ENCODE measurements at regions not wholly inside any gene's neighbourhood (a gene's known extent, or its start where the extent isn't known, plus 50 kb on each side); places are given as distances from the start of the nearest gene placed in this dataset.

DNA sequence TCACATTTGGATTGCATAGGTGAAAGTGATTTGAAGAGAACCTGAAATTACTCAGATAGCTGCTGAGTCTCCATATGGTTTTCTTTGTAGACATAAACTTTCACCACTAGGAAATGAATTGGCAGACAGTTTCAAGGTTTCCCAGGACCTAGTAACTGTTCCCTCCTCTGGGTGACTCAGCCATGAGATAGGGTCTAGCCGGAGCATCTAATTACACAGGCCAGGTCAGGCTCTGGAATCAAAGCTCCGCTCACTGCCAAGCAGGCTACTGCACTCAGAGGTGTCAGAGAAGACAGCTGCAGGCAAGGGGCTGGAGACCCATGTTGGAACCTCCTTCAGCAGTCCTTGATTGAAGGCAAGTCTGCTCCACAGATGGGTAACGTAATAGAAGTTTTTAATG lies 429.2 kb downstream of the TNS1 start (continued):
- TF ChIP-seq, protein P1, sequence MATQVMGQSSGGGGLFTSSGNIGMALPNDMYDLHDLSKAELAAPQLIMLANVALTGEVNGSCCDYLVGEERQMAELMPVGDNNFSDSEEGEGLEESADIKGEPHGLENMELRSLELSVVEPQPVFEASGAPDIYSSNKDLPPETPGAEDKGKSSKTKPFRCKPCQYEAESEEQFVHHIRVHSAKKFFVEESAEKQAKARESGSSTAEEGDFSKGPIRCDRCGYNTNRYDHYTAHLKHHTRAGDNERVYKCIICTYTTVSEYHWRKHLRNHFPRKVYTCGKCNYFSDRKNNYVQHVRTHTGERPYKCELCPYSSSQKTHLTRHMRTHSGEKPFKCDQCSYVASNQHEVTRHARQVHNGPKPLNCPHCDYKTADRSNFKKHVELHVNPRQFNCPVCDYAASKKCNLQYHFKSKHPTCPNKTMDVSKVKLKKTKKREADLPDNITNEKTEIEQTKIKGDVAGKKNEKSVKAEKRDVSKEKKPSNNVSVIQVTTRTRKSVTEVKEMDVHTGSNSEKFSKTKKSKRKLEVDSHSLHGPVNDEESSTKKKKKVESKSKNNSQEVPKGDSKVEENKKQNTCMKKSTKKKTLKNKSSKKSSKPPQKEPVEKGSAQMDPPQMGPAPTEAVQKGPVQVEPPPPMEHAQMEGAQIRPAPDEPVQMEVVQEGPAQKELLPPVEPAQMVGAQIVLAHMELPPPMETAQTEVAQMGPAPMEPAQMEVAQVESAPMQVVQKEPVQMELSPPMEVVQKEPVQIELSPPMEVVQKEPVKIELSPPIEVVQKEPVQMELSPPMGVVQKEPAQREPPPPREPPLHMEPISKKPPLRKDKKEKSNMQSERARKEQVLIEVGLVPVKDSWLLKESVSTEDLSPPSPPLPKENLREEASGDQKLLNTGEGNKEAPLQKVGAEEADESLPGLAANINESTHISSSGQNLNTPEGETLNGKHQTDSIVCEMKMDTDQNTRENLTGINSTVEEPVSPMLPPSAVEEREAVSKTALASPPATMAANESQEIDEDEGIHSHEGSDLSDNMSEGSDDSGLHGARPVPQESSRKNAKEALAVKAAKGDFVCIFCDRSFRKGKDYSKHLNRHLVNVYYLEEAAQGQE (IDR thresholded peaks at IDR 0.05; ENCODE audit: low read depth, low read length) = no peak
- TF ChIP-seq RBBP5 (conservative IDR thresholded peaks at IDR 0.05) (no peak), CHD1 (IDR thresholded peaks at IDR 0.05; ENCODE audit: low read depth, low read length) (no peak)

DNA sequence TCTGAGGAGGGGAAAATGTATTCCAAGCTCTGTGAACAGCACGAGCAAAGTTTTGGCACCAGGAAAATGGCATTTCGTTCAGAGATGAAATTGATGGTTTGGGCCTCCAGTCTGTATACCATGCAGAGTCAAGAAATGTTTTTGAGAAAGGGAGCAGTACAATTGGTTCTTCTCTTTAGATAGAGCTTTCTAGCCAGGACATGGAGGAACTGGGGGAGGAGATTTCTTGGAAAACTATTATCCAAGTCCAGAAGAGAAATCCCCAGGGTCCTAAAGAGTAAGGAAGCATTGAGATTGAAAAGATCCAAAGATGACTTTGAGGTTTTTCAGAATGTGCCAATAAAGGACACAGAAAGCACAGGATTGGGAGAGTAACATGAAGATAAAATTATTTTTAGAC lies 432.4 kb downstream of the TNS1 start:
- Histone ChIP-seq H3K36me3 (ENCODE audit: control insufficient read depth in 2 of 2, insufficient read depth in 2 of 2, low read length in 1 of 2) (no peaks in the 10 kb centered on the region), H3K4me3 (no peak overlapping the region), H3K27ac (ENCODE audit: control insufficient read depth, insufficient read depth) (no peak overlapping the region), H2AFZ (ENCODE audit: control insufficient read depth, low read depth, low read length) (no peak overlapping the region), H3K4me2 (ENCODE audit: control insufficient read depth, insufficient read depth) (no peak overlapping the region), H3K4me1 (ENCODE audit: control insufficient read depth, insufficient read depth, low read length) (no peaks in the 10 kb centered on the region), H4K20me1 (ENCODE audit: control insufficient read depth, insufficient read depth) (no peaks in the 10 kb centered on the region), H3K9me3 (replicated peaks; ENCODE audit: control insufficient read depth, insufficient read depth, low read length) (no peaks in the 10 kb centered on the region), H3K79me2 (ENCODE audit: control insufficient read depth, insufficient read depth, low read length) (no peaks in the 10 kb centered on the region), H3K27me3 (replicated peaks in 1 of 2; ENCODE audit: control insufficient read depth in 2 of 2, insufficient read depth in 2 of 2, low read length in 1 of 2) (no peaks in the 10 kb centered on the region; a peak in 1 of 4 replicates), H3K9ac (ENCODE audit: control insufficient read depth, insufficient read depth, low read length) (no peak overlapping the region)
- RAD21 ChIA-PET (ENCODE audit: unreplicated experiment) = no interaction called here
- POLR2A ChIA-PET = no interaction called here
- ATAC-seq = no peak
- intact Hi-C loops (cut with micrococcal nuclease; ENCODE audit: unreplicated experiment) (no loop called here), in situ Hi-C loops (cut with MboI) (no loop called here)
- FAIRE-seq = no peak
- CTCF ChIA-PET = no interaction called here
- no TSS peak for BruUV-seq (replicated peaks)
- SMC1A ChIA-PET (ENCODE audit: uncharacterized antibody, unreplicated experiment) = no interaction called here
- TF ChIP-seq TBL1XR1 (IDR thresholded peaks at IDR 0.05; ENCODE audit: low read depth, low read length) (no peak), SMAD1 (IDR thresholded peaks at IDR 0.05; ENCODE audit: low read depth, partially characterized antibody) (no peak), POLR2AphosphoS2 (IDR thresholded peaks at IDR 0.05; ENCODE audit: low read depth, low read length) (no peak), SRF (IDR thresholded peaks at IDR 0.05; ENCODE audit: low read depth in 2 of 2, low read length in 2 of 2) (no peak), YBX1 (IDR thresholded peaks at IDR 0.05) (no peak), PAX5 (IDR thresholded peaks at IDR 0.05; ENCODE audit: borderline replicate concordance, low read depth, low read length) (no peak), MEF2A (IDR thresholded peaks at IDR 0.05; ENCODE audit: insufficient read depth, low read depth, low read length) (no peak), ESRRA (IDR thresholded peaks at IDR 0.05; ENCODE audit: low read length) (no peak), RCOR1 (conservative IDR thresholded peaks at IDR 0.05; ENCODE audit: low read depth, low read length) (no peak), ATF7 (IDR thresholded peaks at IDR 0.05; ENCODE audit: low read depth) (no peak), EZH2 (IDR thresholded peaks at IDR 0.05; ENCODE audit: borderline replicate concordance, control insufficient read depth, low read depth, low read length) (no peak), NFYB (IDR thresholded peaks at IDR 0.05; ENCODE audit: insufficient read depth, low read depth, low read length) (no peak)
- TF ChIP-seq, protein P2, sequence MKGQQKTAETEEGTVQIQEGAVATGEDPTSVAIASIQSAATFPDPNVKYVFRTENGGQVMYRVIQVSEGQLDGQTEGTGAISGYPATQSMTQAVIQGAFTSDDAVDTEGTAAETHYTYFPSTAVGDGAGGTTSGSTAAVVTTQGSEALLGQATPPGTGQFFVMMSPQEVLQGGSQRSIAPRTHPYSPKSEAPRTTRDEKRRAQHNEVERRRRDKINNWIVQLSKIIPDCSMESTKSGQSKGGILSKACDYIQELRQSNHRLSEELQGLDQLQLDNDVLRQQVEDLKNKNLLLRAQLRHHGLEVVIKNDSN (IDR thresholded peaks at IDR 0.05; ENCODE audit: borderline replicate concordance, extremely low read length, insufficient read depth, low read depth, low read length) = no peak
- TF ChIP-seq, protein P3, sequence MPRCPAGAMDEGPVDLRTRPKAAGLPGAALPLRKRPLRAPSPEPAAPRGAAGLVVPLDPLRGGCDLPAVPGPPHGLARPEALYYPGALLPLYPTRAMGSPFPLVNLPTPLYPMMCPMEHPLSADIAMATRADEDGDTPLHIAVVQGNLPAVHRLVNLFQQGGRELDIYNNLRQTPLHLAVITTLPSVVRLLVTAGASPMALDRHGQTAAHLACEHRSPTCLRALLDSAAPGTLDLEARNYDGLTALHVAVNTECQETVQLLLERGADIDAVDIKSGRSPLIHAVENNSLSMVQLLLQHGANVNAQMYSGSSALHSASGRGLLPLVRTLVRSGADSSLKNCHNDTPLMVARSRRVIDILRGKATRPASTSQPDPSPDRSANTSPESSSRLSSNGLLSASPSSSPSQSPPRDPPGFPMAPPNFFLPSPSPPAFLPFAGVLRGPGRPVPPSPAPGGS (IDR thresholded peaks at IDR 0.05; ENCODE audit: borderline replicate concordance, insufficient read depth, low read depth, low read length, poor library complexity, severe bottlenecking) = no peak
- no peak for DNase-seq (ENCODE audit: low read depth, low spot score)
- 0% methylated on average over 2 of the region's 2 CpGs for WGBS (ENCODE audit: insufficient coverage, insufficient replicate concordance, low lambda C conversion rate, missing lambda C conversion rate)

Data from GM12878 (cell line).